ENCODE measurements at regions not wholly inside any gene's neighbourhood (a gene's known extent, or its start where the extent isn't known, plus 50 kb on each side); places are given as distances from the start of the nearest gene placed in this dataset.

DNA sequence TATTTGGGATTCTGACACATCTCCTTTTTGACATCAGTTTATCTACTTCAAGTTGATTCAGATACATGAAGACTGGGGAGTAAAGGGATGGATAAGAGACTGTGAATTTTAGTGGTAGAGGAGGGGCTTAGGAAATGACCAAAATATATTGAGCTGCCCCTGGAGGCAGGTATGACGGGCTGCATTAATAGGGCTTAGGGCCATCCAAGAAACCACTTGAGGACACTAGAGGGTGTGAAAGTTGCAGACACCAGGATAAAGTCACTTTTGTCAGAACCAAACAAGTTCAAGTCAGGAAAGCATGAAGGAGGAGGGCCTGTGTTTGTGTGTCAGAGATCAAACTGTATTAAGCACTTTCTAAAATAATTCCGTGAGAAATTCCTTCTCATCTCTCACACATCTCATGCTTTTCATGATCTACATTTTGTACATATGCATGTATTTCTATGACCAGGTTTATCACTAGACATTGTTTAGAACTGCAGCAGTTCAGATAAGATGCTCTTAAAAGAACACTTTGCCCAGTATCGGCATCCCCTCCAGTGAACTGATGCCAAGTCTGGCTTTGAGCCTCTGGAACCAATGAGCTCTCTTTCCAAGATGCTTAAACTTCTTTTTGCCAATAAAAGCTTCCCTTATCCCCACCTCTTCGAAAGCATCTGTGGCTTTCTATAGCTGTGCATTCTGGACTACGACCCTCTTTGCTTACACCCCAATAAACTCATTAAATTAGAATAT, 136.9 kb downstream of the SLC38A1 start:
- intact Hi-C loops (cut with micrococcal nuclease) = no loop called here

- intact Hi-C loops (cut with micrococcal nuclease) = loop anchor here (5.0 to 10.0 kb wide), 3 partner anchors 177 to 897 kb away; no protein-coding TSS in a partner anchor
These were observed 137.3 kb upstream of the SCAF11 start for GRCh38 chr12:46127656-46128055.

- intact Hi-C loops (cut with micrococcal nuclease) = loop anchor here (5.0 to 10.0 kb wide), 3 partner anchors 179 to 899 kb away; no protein-coding TSS in a partner anchor
These were observed 135.8 kb upstream of the SCAF11 start for GRCh38 chr12:46126050-46126727.

DNA sequence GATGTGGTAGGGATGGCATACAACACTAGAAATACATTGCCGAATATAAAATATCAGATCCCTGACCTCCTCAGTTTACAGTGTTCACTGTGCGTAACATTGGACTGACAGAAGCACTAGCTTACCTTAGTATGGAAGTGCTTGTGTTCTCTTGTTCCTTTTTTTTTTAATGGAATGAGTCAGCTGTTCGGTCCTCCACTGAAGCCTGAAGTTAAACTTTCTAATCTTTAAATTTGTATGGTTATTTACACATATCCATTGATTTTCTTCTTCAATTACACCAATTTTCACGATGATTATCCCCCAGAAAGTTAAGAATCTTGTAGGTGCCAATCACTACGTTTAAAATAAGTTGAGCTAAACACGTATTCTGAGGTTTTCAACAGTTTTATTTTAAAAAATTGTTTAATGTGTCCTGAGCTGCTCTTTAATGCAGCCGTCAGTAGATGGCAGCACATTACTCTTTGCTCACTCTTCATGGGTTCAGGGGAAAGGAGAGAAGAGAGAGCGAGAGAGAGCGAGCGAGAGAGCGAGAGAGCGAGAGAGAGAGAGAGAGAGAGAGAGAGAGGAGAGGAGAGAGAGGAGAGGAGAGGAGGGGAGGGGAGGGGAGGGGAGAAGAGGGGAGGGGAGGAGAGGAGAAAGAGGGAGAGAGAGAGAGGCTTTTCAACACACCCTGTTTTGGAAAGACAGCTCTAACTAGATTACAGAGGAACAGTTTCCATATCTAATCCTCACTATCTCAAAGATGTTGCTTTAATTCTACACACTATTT, 134.7 kb upstream of the SCAF11 start:
- intact Hi-C loops (cut with micrococcal nuclease) = loop anchor here (1.0 to 10.0 kb wide), 4 partner anchors 180 to 900 kb away; no protein-coding TSS in a partner anchor

- intact Hi-C loops (cut with micrococcal nuclease) = loop anchor here (10.0 kb wide), 2 partner anchors 181 to 901 kb away; no protein-coding TSS in a partner anchor
These were observed 133.9 kb upstream of the SCAF11 start for GRCh38 chr12:46124132-46124847.

GRCh38 chr12:46112364-46112763, 122.0 kb upstream of the SCAF11 start:
- intact Hi-C loops (cut with micrococcal nuclease) = no loop called here

- intact Hi-C loops (cut with micrococcal nuclease) = no loop called here
These were observed 121.3 kb upstream of the SCAF11 start for GRCh38 chr12:46111715-46112114.

DNA sequence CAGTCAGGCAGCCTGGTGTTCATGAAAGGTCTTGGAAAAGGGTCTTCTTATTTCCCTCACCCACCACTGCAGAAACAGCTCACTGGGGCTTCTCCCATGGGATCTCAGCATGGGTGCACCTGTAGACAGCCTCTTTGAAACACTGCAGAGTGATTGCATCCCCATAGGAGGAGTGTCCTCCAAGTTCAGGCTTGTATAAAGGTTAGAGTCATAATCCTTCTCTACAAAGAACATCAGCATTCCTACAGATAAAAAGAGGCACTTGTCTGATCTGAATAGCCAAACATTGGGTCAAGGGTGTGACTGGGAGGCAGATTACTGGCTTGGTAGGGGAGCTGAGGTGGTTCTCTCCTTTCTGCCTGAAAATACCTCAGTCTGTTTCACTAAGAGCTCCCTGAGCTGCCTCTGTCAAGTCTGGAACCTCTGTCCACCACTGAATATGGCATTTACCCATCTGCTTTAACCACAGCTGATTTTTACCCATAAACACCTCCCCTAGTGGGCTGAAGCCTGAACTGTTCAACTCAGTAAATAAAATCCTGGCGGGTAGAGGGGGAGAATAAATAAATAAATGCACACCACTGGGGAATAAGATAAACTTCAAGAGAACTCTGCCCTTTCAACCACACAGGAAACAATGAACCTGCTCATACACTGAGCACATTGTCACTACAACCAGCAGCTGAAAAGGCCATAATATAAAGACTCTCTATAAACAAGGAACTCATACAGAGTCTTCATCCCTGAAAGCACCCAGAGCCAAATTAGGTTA, 120.7 kb upstream of the SCAF11 start:
- intact Hi-C loops (cut with micrococcal nuclease) = no loop called here

- intact Hi-C loops (cut with micrococcal nuclease) = no loop called here
These were observed 119.8 kb upstream of the SCAF11 start for GRCh38 chr12:46110223-46110611.

DNA sequence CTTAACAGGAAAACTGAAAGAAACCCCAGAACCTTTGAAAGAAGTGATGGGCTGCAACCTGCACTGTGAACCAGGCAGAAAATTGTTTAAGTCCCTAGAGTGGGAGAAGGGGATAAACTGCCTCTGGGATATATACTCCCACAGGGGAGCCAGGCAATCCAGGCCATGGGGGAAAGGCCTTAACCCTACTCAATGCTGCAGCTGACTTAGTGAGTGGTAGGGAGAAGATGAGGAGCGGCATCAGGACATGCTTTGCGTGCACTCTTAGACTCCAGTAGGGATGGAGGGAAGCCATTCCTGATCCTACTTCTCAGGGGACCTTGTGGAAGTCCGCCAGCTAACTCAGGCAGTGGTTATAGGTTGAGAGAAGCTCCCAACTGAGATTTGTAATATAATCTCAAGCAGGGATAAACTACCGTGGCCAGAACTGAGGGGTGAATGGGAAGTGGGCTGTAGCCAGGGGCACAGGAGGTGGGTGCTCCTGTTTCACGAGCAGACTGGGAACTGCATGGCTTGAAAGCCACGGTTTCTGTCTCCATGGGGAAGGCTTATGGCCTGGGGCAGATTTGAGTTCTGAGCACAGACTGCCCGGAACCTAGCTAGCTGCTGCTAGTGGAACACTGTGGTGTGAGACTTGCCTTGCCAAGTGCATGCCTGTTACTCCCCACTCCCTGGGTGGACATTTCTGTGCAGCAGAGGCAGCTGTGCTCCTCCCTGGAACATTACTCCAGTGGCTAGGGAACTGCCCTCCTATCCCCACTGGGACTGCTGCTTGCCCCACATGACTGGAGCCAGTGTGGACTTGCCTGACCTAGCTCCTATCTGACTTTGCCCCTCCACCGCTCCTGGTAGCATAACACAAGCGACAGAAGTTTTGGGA, 119.2 kb upstream of the SCAF11 start:
- intact Hi-C loops (cut with micrococcal nuclease) = no loop called here

DNA sequence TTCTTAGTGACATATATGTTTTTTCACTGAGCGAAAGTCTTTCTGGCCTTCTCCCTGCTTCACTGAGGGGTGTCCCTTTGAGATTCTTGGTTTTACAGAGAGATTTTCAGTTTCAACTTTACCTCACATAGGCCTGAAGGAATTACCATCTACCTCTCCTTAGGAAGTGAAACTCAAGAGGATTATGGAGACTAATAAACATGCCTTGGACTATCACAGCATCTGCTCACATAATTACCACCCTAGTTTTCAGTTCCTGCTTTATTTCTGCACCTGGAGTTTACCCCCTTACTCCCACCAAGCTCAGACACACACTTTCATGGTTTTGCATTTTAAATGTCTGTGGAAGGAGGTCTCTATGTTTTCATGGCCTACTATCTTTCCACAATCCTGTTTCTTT, 118.3 kb upstream of the SCAF11 start:
- intact Hi-C loops (cut with micrococcal nuclease) = no loop called here

- intact Hi-C loops (cut with micrococcal nuclease) = no loop called here
These were observed 117.2 kb upstream of the SCAF11 start for GRCh38 chr12:46107591-46107990.

DNA sequence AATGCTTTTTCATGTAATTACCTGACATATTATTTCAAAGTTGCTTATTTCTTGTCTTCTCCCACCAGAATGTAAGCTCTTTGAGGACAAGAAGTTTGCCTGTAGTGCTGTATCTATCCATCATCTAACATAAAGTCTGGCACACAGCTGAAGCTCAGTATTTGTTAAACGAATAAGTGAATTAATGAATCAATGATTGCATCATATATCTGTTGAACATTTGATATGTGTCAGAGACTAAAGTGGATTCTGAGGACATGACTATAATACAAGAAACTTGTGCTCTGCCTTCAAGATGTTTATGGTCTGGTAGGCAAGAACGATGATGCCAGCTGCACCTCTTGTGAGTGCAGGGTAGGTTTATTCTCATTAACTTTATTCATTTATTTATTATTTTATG, 115.4 kb upstream of the SCAF11 start:
- intact Hi-C loops (cut with micrococcal nuclease) = no loop called here

DNA sequence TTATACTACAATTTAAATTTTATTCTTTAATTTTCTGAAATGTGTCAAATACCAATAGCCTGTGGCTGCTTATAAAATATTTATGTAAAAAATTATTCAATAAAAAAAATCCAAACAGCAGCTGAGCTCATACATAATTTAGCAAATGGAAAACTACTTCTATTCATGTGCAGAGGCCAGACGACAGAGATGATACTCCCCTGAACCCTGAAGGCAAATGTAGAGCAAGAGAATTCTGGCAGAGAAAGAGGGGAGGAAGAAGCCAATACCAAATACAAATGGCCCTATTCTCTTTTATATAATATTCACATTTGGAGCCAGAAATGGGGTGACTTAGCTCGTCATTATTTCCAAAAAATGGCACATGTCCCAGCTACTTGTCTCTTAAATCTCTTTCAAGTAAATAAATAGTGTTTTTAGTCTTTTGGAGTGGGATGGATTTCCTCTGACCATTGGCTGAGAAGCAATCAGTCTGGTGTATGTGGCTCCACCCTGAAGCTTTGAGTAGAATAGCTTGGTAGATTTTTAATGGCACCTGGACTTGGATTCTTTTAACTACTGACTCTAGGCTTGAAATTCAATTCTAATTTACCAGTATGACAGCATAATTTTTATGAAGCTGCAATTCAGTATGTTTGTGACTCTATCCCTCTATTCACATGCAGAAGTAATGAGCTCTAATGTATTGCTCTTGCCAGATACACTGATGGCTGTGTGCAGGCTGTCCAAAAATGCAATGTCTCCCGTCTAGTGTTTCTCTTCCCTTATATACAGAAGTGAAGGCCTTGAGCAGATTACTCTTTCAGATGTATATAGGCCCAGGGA, 113.4 kb upstream of the SCAF11 start:
- intact Hi-C loops (cut with micrococcal nuclease) = no loop called here

- intact Hi-C loops (cut with micrococcal nuclease) = no loop called here
These were observed 111.1 kb upstream of the SCAF11 start for GRCh38 chr12:46101485-46101869.

DNA sequence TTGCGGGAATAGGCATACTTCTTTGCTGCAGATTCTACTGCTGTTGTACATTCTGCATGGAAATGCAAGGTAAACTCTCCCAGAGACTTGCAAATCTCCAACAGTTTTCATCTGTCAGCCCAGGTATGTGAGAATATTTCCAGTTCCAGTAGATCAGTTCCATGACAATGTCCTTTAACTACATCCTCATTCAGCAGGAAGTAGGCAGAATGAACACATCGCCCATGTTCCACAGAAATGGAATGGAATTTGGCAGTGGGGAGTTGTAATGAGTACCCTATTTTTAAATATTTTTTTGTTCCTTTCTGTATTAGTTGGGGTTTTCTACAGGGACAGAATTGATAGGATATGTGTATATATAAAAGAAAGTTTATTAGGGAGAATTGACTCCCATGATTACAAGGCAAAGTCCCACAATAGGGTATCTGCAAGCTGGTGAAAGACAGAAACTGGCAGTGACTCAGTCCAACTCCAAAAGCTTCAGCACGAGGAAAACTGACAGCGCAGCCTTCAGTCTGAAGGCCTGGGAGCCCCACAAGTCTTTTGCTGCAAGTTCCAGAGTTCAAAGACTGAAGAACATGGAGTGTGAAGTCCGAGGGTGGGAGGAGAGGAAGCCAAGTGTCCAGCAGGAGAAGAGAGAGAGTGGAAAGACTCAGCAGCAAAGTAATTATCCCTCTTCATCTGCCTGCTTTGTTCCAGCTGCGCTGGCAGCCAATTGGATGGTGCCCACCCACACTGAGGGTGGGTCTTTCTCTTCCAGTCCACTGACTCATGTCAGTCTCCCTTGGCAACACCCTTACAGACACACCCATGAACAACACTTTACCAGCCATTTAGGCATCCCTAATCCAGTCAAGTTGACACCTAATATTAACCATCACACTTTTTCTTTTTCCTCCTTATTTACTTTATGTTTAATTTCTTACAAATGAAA, 110.4 kb upstream of the SCAF11 start:
- intact Hi-C loops (cut with micrococcal nuclease) = no loop called here

DNA sequence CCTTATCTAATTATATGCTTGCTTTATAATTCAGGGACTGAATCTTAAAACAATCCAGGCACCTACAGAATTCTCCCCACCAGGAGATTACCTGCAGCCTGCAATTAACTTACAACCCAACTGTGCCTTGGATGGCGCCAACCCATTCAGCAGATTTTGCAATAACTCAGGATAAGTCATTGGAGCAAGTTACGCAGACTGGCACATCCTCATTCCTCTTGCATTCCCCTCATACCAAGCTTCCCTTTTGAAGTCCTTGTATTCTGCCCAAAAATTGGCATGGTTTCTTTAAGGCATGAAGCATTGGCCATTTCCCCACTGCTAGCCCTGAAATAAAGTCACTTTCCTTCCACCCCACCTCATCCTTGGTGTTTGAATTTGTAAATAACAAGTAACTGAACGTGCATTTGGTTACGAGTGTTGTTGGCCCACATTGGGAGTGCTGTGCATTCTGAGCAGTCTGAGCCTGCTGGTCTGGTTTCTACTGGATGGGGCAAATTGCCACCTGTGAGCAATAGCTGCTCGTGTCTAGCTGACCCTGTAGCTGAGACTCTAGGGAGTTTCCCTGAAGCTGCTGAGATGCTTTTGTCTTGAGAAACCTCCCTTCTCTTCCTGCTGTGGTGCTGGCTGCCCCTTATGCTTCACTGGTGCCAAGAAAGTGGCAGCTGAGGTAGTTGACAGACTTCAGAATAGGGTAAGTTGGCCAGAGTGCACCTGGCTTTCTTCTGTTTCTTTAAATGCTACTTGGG, 99.2 kb upstream of the SCAF11 start:
- intact Hi-C loops (cut with micrococcal nuclease) = no loop called here
